Panc1 (cell line): ENCODE measurements at regions not wholly inside any gene's neighbourhood (a gene's known extent, or its start where the extent isn't known, plus 50 kb on each side); places are given as distances from the start of the nearest gene placed in this dataset.

Experiments
- ATAC-seq: fragments of 200-7000 bp; cut with Tn5 transposase; 2 replicates; pipeline ENCODE4 v1.9.1; 2020; ENCODE audit warnings: mild to moderate bottlenecking, moderate library complexity
- BruUV-seq: library from RNA; stranded (reverse); fragments of 400-500 nt; replicated peaks from 2 replicates; lab custom pipeline; 2021; lab: Mats Ljungman, UMichigan
- CTCF ChIA-PET: fragments of 300-600 bp; sonication (Branson Sonifier 250); formaldehyde crosslinking; loops from one replicate; lab custom pipeline; 2022; ENCODE audit warnings: antibody characterized with exemption; lab: Charles Lee
- POLR2A ChIA-PET: fragments of 300-600 bp; sonication (Branson Sonifier 250); formaldehyde crosslinking; loops from one replicate; lab custom pipeline; 2022; ENCODE audit warnings: antibody characterized with exemption; lab: Charles Lee
- DNase-seq: peaks from one replicate; pipeline ENCODE4 v3.0.0-alpha.2; 2010; ENCODE audit warnings: low read depth, low spot score
- H3K27ac ChIP-seq: 2 replicates; pipeline ENCODE4 v1.5.1; 2011; ENCODE audit warnings: mild to moderate bottlenecking, low read length, inconsistent platforms
- H3K27me3 ChIP-seq: fragments of 200-500 bp; sonication (Bioruptor generic); 2 replicates; pipeline ENCODE4 v1.6.0; 2014; ENCODE audit warnings: low read length, inconsistent platforms; ENCODE audit not compliant: control insufficient read depth, insufficient read depth
- H3K36me3 ChIP-seq: fragments of 200-500 bp; sonication (Bioruptor generic); 2 replicates; pipeline ENCODE4 v1.5.1; 2014; ENCODE audit warnings: inconsistent platforms, mild to moderate bottlenecking, low read length, moderate library complexity; ENCODE audit not compliant: control insufficient read depth, insufficient read depth
- H3K4me1 ChIP-seq: 2 replicates; pipeline ENCODE4 v1.5.1; 2011; ENCODE audit warnings: inconsistent platforms, mild to moderate bottlenecking, low read length, moderate library complexity; ENCODE audit not compliant: control insufficient read depth, insufficient read depth
- H3K4me3 ChIP-seq, 2 experiments: 2 replicates each; pipeline ENCODE4 v1.5.1; 2011 to 2012; ENCODE audit warnings: low read depth in 2 of 2, low read length in 2 of 2, mild to moderate bottlenecking in 2 of 2, inconsistent platforms in 1 of 2, moderate library complexity in 1 of 2
- H3K9me3 ChIP-seq: fragments of 200-500 bp; sonication (Bioruptor generic); 2 replicates; pipeline ENCODE4 v1.5.1; 2014; ENCODE audit warnings: low read depth, mild to moderate bottlenecking, inconsistent platforms, low read length, moderate library complexity; ENCODE audit not compliant: control insufficient read depth, insufficient read depth
- POLR2AphosphoS5 ChIP-seq: IDR thresholded peaks from 2 replicates; pipeline ENCODE4 v1.6.1; 2012; ENCODE audit warnings: mild to moderate bottlenecking, low read depth, low read length, moderate library complexity
- SIN3A ChIP-seq: IDR thresholded peaks from 2 replicates; pipeline ENCODE4 v1.6.1; 2012; ENCODE audit warnings: low read depth, mild to moderate bottlenecking, low read length, moderate library complexity, borderline replicate concordance; ENCODE audit not compliant: insufficient read depth
- TCF7L2 ChIP-seq: IDR thresholded peaks from 2 replicates; pipeline ENCODE4 v1.6.1; 2011; ENCODE audit warnings: mild to moderate bottlenecking, low read depth, low read length, inconsistent platforms
- in situ Hi-C: cut with HindIII; loops from 2 replicates; pipeline ENCODE4 v1.10.0; 2016; ENCODE audit warnings: low sequenced_read_pairs, low pct_unique_long_range_greater_than_20kb
- intact Hi-C: fragments of 100-400 bp; cut with micrococcal nuclease; formaldehyde crosslinking; loops from one replicate; pipeline ENCODE4 v1.10.0; 2022; ENCODE audit not compliant: unreplicated experiment
- TF ChIP-seq, protein P1 (sequence below), 2 experiments: IDR thresholded peaks; 2 replicates each; pipeline ENCODE4 v1.6.1; 2011 to 2012; ENCODE audit warnings: low read depth in 2 of 2, control low read depth in 1 of 2, low read length in 1 of 2, mild to moderate bottlenecking in 1 of 2, moderate library complexity in 1 of 2; ENCODE audit not compliant: insufficient read depth in 1 of 2
- TF ChIP-seq, protein P2 (sequence below): fragments of 450-650 bp; IDR thresholded peaks from 2 replicates; pipeline ENCODE4 v1.5.1; 2017; ENCODE audit warnings: mild to moderate bottlenecking

DNA sequence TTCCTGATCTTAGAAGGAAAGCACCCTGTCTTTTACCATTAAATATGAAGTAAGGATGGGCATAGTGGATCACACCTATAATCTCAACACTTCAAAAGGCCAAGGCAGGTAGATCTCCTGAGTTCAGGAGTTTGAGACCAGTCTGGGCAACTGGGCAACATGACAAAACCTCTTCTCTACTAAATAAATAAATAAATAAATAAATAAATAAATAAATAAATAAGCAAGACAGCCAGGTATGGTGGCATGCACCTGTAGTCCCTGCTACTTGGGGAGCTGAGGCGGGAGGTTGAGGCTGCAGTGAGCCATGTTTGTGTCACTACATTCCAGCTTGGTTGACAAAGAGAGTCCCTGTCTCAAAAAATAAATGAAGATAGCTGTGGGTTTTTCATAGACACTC is 313.1 kb downstream of the RPS24 start:
- no TSS peak for BruUV-seq
- Histone ChIP-seq H3K27ac (no peak overlapping the region), H3K4me1 (no peaks in the 10 kb centered on the region), H3K9me3 (no peaks in the 10 kb centered on the region), H3K36me3 (no peaks in the 10 kb centered on the region), H3K4me3 (no peak overlapping the region), H3K27me3 (peaks cover 5% of the 10 kb centered on the region; the same call in 1 of the 2 replicates)
- DNase-seq (no peak), ATAC-seq (no peak)
- POLR2A ChIA-PET: no interaction called here
- intact Hi-C loops (no loop called here), in situ Hi-C loops (no loop called here)
- CTCF ChIA-PET: no interaction called here
- TF ChIP-seq, protein P1, sequence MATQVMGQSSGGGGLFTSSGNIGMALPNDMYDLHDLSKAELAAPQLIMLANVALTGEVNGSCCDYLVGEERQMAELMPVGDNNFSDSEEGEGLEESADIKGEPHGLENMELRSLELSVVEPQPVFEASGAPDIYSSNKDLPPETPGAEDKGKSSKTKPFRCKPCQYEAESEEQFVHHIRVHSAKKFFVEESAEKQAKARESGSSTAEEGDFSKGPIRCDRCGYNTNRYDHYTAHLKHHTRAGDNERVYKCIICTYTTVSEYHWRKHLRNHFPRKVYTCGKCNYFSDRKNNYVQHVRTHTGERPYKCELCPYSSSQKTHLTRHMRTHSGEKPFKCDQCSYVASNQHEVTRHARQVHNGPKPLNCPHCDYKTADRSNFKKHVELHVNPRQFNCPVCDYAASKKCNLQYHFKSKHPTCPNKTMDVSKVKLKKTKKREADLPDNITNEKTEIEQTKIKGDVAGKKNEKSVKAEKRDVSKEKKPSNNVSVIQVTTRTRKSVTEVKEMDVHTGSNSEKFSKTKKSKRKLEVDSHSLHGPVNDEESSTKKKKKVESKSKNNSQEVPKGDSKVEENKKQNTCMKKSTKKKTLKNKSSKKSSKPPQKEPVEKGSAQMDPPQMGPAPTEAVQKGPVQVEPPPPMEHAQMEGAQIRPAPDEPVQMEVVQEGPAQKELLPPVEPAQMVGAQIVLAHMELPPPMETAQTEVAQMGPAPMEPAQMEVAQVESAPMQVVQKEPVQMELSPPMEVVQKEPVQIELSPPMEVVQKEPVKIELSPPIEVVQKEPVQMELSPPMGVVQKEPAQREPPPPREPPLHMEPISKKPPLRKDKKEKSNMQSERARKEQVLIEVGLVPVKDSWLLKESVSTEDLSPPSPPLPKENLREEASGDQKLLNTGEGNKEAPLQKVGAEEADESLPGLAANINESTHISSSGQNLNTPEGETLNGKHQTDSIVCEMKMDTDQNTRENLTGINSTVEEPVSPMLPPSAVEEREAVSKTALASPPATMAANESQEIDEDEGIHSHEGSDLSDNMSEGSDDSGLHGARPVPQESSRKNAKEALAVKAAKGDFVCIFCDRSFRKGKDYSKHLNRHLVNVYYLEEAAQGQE (IDR thresholded peaks at IDR 0.05; ENCODE audit: insufficient read depth in 1 of 2, low read depth in 2 of 2, low read length in 1 of 2): no peak
- TF ChIP-seq SIN3A: no peak
- TF ChIP-seq POLR2AphosphoS5: no peak
- TF ChIP-seq, protein P2, sequence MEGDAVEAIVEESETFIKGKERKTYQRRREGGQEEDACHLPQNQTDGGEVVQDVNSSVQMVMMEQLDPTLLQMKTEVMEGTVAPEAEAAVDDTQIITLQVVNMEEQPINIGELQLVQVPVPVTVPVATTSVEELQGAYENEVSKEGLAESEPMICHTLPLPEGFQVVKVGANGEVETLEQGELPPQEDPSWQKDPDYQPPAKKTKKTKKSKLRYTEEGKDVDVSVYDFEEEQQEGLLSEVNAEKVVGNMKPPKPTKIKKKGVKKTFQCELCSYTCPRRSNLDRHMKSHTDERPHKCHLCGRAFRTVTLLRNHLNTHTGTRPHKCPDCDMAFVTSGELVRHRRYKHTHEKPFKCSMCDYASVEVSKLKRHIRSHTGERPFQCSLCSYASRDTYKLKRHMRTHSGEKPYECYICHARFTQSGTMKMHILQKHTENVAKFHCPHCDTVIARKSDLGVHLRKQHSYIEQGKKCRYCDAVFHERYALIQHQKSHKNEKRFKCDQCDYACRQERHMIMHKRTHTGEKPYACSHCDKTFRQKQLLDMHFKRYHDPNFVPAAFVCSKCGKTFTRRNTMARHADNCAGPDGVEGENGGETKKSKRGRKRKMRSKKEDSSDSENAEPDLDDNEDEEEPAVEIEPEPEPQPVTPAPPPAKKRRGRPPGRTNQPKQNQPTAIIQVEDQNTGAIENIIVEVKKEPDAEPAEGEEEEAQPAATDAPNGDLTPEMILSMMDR: no peak
- no peak for TF ChIP-seq TCF7L2

GRCh38 chr10:78348411-78349164 is 314.9 kb downstream of the RPS24 start:
- no peak overlapping the region for H3K4me3 ChIP-seq
- in situ Hi-C loops: no loop called here
- no peaks in the 10 kb centered on the region for H3K36me3 ChIP-seq
- ChIA-PET CTCF (no interaction called here), POLR2A (no interaction called here)
- H3K27me3 ChIP-seq: peaks cover 8% of the 10 kb centered on the region
- H3K4me1 ChIP-seq: no peaks in the 10 kb centered on the region
- TF ChIP-seq, protein P2: no peak
- no peak for TF ChIP-seq POLR2AphosphoS5
- DNase-seq: no peak
- no peaks in the 10 kb centered on the region for H3K9me3 ChIP-seq
- no peak overlapping the region for H3K27ac ChIP-seq
- no peak for ATAC-seq
- BruUV-seq: no TSS peak
- intact Hi-C loops: no loop called here
